HG03060 (cell line): ENCODE measurements at regions not wholly inside any gene's neighbourhood (a gene's known extent, or its start where the extent isn't known, plus 50 kb on each side); places are given as distances from the start of the nearest gene placed in this dataset.
"Not testable (repeated sequence)": the region's sequence is repeated elsewhere in the genome, so short reads cannot be mapped to it uniquely, and the experiment has no call there.

ENCODE experiments used
- ATAC-seq: cut with Tn5 transposase; IDR thresholded peaks from one replicate; pipeline ENCODE4 v1.9.1; 2021; ENCODE audit warnings: low read depth, moderate number of reproducible peaks; ENCODE audit not compliant: unreplicated experiment

GRCh38 chr4:118410138-118410537, 57.3 kb upstream of the PRSS12 start:
- no peak for ATAC-seq

- no peak for ATAC-seq
Observed at GRCh38 chr4:118417325-118417724, 64.5 kb upstream of the PRSS12 start.

GRCh38 chr4:118417800-118418199, 65.0 kb upstream of the PRSS12 start:
- not testable (repeated sequence) for ATAC-seq

- ATAC-seq = not testable (repeated sequence)
Observed at GRCh38 chr4:118418396-118418795, 65.6 kb upstream of the PRSS12 start.

GRCh38 chr4:118419626-118420025, 66.8 kb upstream of the PRSS12 start:
- not testable (repeated sequence) for ATAC-seq

- ATAC-seq = not testable (repeated sequence)
Observed at GRCh38 chr4:118424062-118424461, 71.3 kb upstream of the PRSS12 start.

GRCh38 chr4:118428881-118429280, 76.1 kb upstream of the PRSS12 start:
- ATAC-seq = not testable (repeated sequence)

- not testable (repeated sequence) for ATAC-seq
Observed at GRCh38 chr4:118432359-118432758, 79.6 kb upstream of the PRSS12 start.

- not testable (repeated sequence) for ATAC-seq
Observed at GRCh38 chr4:118433612-118434375, 81.0 kb upstream of the PRSS12 start.

- ATAC-seq = not testable (repeated sequence)
Observed at GRCh38 chr4:118435415-118435814, 82.6 kb upstream of the PRSS12 start.

GRCh38 chr4:118442115-118442837, 89.5 kb upstream of the PRSS12 start:
- not testable (repeated sequence) for ATAC-seq

GRCh38 chr4:118447397-118447796, 94.6 kb upstream of the PRSS12 start:
- not testable (repeated sequence) for ATAC-seq

- not testable (repeated sequence) for ATAC-seq
Observed at GRCh38 chr4:118454857-118455256, 102.1 kb upstream of the PRSS12 start.

- not testable (repeated sequence) for ATAC-seq
Observed at GRCh38 chr4:118461435-118461834, 108.6 kb upstream of the PRSS12 start.

- ATAC-seq = not testable (repeated sequence)
Observed at GRCh38 chr4:118465831-118466230, 113.0 kb upstream of the PRSS12 start.

- ATAC-seq = not testable (repeated sequence)
Observed at GRCh38 chr4:118474001-118474626, 121.3 kb upstream of the PRSS12 start.

GRCh38 chr4:118474771-118475170, 122.0 kb upstream of the PRSS12 start:
- ATAC-seq = not testable (repeated sequence)

GRCh38 chr4:118475901-118476300, 123.1 kb upstream of the PRSS12 start:
- not testable (repeated sequence) for ATAC-seq

GRCh38 chr4:118477826-118478225, 125.0 kb upstream of the PRSS12 start:
- not testable (repeated sequence) for ATAC-seq

GRCh38 chr4:118485801-118486314, 133.1 kb upstream of the PRSS12 start:
- not testable (repeated sequence) for ATAC-seq

GRCh38 chr4:118492963-118493362, 140.2 kb upstream of the PRSS12 start:
- ATAC-seq = not testable (repeated sequence)
